ENCODE measurements at regions not wholly inside any gene's neighbourhood (a gene's known extent, or its start where the extent isn't known, plus 50 kb on each side); places are given as distances from the start of the nearest gene placed in this dataset.

GRCh38 chr13:30849611-30850010 is 56.5 kb upstream of the MEDAG start:
- WGBS: 91% methylated on average over 4 of the region's 4 CpGs
- Histone ChIP-seq H3K36me3 (ENCODE audit: control insufficient read depth in 2 of 2, insufficient read depth in 2 of 2, low read length in 1 of 2) (no peaks in the 10 kb centered on the region), H3K27ac (ENCODE audit: low read depth in 1 of 2, low read length in 1 of 2) (no peak overlapping the region)

GRCh38 chr13:30850204-30850866 is 55.7 kb upstream of the MEDAG start:
- Histone ChIP-seq H3K27me3 (ENCODE audit: control insufficient read depth in 2 of 2, insufficient read depth in 1 of 2, low read length in 1 of 2) (no peaks in the 10 kb centered on the region), H3K4me3 (ENCODE audit: low read length in 2 of 2) (no peak overlapping the region), H3K4me1 (ENCODE audit: control insufficient read depth in 2 of 2, insufficient read depth in 2 of 2, low read length in 2 of 2) (no peaks in the 10 kb centered on the region), H3K27ac (ENCODE audit: low read depth in 1 of 2, low read length in 1 of 2) (no peak overlapping the region), H3K9me3 (ENCODE audit: control insufficient read depth in 2 of 2, insufficient read depth in 1 of 2, low read length in 1 of 2) (no peaks in the 10 kb centered on the region), H3K36me3 (ENCODE audit: control insufficient read depth in 2 of 2, insufficient read depth in 2 of 2, low read length in 1 of 2) (no peaks in the 10 kb centered on the region)
- DNase-seq (ENCODE audit: low read depth in 6 of 9, low spot score in 9 of 9): no peak
- 97% methylated on average over 2 of the region's 2 CpGs for WGBS

More at GRCh38 chr13:30849611-30850010, 56.5 kb upstream of the MEDAG start:
- no peak for DNase-seq (ENCODE audit: low read depth in 6 of 9, low spot score in 9 of 9)
- Histone ChIP-seq H3K4me1 (ENCODE audit: control insufficient read depth in 2 of 2, insufficient read depth in 2 of 2, low read length in 2 of 2) (no peaks in the 10 kb centered on the region), H3K9me3 (ENCODE audit: control insufficient read depth in 2 of 2, insufficient read depth in 1 of 2, low read length in 1 of 2) (no peaks in the 10 kb centered on the region), H3K4me3 (ENCODE audit: low read length in 2 of 2) (no peak overlapping the region), H3K27me3 (ENCODE audit: control insufficient read depth in 2 of 2, insufficient read depth in 1 of 2, low read length in 1 of 2) (no peaks in the 10 kb centered on the region)

DNA sequence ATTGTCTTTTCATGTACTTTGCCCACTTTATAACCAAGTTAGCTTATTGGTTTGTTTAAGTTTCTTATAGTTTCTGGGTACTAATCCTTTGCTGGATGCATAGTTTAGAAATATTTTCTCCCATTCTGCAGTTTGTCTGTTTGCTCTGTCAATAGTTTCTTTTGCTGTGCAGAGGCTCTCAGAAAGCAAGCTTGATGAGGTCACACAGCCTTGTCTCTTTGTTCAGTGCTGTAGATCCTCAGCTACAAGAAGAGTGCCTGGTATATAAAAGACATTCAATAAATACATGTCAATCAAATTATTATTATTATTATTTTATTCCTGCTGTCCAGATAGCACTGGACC is 55.2 kb upstream of the MEDAG start:
- H3K9me3 ChIP-seq (ENCODE audit: control insufficient read depth in 2 of 2, insufficient read depth in 1 of 2, low read length in 1 of 2): no peaks in the 10 kb centered on the region
- no peaks in the 10 kb centered on the region for H3K27me3 ChIP-seq (ENCODE audit: control insufficient read depth in 2 of 2, insufficient read depth in 1 of 2, low read length in 1 of 2)
- DNase-seq (ENCODE audit: low read depth in 6 of 9, low spot score in 9 of 9): no peak
- H3K4me1 ChIP-seq (ENCODE audit: control insufficient read depth in 2 of 2, insufficient read depth in 2 of 2, low read length in 2 of 2): no peaks in the 10 kb centered on the region
- H3K36me3 ChIP-seq (ENCODE audit: control insufficient read depth in 2 of 2, insufficient read depth in 2 of 2, low read length in 1 of 2): no peaks in the 10 kb centered on the region
- H3K27ac ChIP-seq (ENCODE audit: low read depth in 1 of 2, low read length in 1 of 2): no peak overlapping the region
- H3K4me3 ChIP-seq (ENCODE audit: low read length in 2 of 2): no peak overlapping the region

DNA sequence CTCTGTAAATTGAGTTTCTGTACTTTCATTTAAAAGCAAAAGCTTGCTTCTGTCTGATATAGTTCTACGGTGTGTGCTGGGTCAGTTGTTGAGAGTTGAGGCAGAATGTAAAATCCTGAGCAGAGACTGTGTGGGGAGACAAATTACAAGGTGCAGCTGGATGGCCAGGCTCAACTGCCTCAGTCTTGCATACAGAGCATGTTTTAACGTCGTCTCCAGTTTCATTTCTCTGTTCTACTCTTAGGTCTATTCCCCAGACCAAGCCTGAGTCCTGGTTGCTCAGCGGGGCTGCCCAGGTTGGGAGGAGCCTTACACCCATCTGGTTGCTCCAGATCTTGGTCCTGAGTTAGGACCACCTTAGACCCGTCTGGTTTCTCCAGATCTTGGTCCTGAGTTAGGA is 54.4 kb upstream of the MEDAG start:
- WGBS: 82% methylated on average over 5 of the region's 5 CpGs

DNA sequence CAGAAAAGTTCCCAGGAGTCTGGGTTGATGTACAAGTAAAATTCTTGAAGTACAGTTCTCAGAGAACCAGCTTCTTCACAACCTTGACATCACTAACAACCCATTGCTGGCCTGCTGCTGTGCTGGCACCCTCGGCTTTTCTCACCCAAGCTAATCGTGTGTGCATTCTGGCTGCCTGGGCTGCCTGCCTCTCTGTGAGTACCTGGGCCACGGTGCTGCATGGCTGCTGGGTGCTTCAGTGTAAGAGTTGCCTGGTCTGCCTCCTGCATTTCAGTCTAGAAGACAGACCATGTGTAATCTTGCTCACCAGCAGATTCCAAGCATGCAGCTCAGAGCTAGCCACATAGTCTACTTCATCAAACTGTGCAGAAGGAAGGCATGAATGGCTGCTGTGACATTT is 50.5 kb upstream of the MEDAG start:
- 94% methylated on average over 3 of the region's 3 CpGs for WGBS
- no peaks in the 10 kb centered on the region for H3K36me3 ChIP-seq (ENCODE audit: control insufficient read depth in 2 of 2, insufficient read depth in 2 of 2, low read length in 1 of 2)
- no peak overlapping the region for H3K4me3 ChIP-seq (ENCODE audit: low read length in 2 of 2)
- no peaks in the 10 kb centered on the region for H3K9me3 ChIP-seq (ENCODE audit: control insufficient read depth in 2 of 2, insufficient read depth in 1 of 2, low read length in 1 of 2)
- H3K4me1 ChIP-seq (ENCODE audit: control insufficient read depth in 2 of 2, insufficient read depth in 2 of 2, low read length in 2 of 2): no peaks in the 10 kb centered on the region
- peaks cover 0 to 6% of the 10 kb centered on the region in 2 donors for H3K27me3 ChIP-seq (ENCODE audit: control insufficient read depth in 2 of 2, insufficient read depth in 1 of 2, low read length in 1 of 2)
- DNase-seq (ENCODE audit: low read depth in 6 of 9, low spot score in 9 of 9): no peak
- no peak overlapping the region for H3K27ac ChIP-seq (ENCODE audit: low read depth in 1 of 2, low read length in 1 of 2)

More for the DNA sequence above, 54.4 kb upstream of the MEDAG start:
- Histone ChIP-seq H3K4me3 (ENCODE audit: low read length in 2 of 2) (no peak overlapping the region), H3K4me1 (ENCODE audit: control insufficient read depth in 2 of 2, insufficient read depth in 2 of 2, low read length in 2 of 2) (no peaks in the 10 kb centered on the region), H3K27ac (ENCODE audit: low read depth in 1 of 2, low read length in 1 of 2) (no peak overlapping the region), H3K9me3 (ENCODE audit: control insufficient read depth in 2 of 2, insufficient read depth in 1 of 2, low read length in 1 of 2) (no peaks in the 10 kb centered on the region), H3K27me3 (ENCODE audit: control insufficient read depth in 2 of 2, insufficient read depth in 1 of 2, low read length in 1 of 2) (peaks cover 0 to 2% of the 10 kb centered on the region in 2 donors), H3K36me3 (ENCODE audit: control insufficient read depth in 2 of 2, insufficient read depth in 2 of 2, low read length in 1 of 2) (no peaks in the 10 kb centered on the region)
- DNase-seq (ENCODE audit: low read depth in 6 of 9, low spot score in 9 of 9): no peak

DNA sequence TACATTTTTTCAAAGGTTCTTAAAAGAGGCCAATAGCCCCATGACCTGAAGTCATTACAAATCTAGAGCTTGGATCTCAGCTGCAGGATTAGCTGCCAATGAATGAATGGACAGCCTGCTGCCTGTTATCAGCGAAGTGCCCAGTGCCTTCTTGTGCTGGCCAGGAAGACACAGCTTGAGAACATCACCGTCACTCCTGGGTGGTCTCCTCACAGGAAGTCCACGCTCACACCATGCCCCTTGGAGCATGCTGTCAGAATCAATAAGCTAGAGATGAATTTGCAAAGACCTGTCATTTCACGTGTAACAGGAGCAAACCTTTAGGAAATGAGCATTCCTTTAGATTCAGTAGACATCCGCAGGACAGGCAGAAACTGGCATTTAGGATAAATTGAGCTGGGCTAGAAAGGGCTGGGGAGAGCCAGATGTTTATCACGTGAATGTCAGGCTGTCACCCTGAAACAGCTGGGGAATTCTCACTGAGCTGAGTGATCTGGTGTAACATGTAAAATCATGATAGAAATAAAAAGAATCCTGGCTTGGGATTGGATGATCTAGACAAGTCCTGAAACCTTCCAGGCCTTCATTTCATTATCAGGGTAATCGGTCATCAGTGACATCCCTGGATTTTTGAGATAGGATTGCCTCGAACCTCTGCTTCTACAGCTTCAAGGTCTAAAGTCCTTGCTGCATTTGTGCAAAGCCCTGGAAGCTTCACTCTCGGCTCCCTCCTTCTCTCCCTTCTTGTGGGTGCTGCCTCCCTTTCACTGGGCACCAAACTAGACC is 49.9 kb upstream of the MEDAG start:
- Histone ChIP-seq H3K27ac (ENCODE audit: low read depth in 1 of 2, low read length in 1 of 2) (no peak overlapping the region), H3K4me3 (ENCODE audit: low read length in 2 of 2) (no peak overlapping the region), H3K4me1 (ENCODE audit: control insufficient read depth in 2 of 2, insufficient read depth in 2 of 2, low read length in 2 of 2) (no peaks in the 10 kb centered on the region), H3K36me3 (ENCODE audit: control insufficient read depth in 2 of 2, insufficient read depth in 2 of 2, low read length in 1 of 2) (no peaks in the 10 kb centered on the region), H3K27me3 (ENCODE audit: control insufficient read depth in 2 of 2, insufficient read depth in 1 of 2, low read length in 1 of 2) (peaks cover 0 to 6% of the 10 kb centered on the region in 2 donors), H3K9me3 (ENCODE audit: control insufficient read depth in 2 of 2, insufficient read depth in 1 of 2, low read length in 1 of 2) (no peaks in the 10 kb centered on the region)
- DNase-seq (ENCODE audit: low read depth in 6 of 9, low spot score in 9 of 9): no peak
- 94% methylated on average over 9 of the region's 9 CpGs for whole genome bisulfite sequencing
